ENCODE measurements at regions not wholly inside any gene's neighbourhood (a gene's known extent, or its start where the extent isn't known, plus 50 kb on each side); places are given as distances from the start of the nearest gene placed in this dataset.

DNA sequence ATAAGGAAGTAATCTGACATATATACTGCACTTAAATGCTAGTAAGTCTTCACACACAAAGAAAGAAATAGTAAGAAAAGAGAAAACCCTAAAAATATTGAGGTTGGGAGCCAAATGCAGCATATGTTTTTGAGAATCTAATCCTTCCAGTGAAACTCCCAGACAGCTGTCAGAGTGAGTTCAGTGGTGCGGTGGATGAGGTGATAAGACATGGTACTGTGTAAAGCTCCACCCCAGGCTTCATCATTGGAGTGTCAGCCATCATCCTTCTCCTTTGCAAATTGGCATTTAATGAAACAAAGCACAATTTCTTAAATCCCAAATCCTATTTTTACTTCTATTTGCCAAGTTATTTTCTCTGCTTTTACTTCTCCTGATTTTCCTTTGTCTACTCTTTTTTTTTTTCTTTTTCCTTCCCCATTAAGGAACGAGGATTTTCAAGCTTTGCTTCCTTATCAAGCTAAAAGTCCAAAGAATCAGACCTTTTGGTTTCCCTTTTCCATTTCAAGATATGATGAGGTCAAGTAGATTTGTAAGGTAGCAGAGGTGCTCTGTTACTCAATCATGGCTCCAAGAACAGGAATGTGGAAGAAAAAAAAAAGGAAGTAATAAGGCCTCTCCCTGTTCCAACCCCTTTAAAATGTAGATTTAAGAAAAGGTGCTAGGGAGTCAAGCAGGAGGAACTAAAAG is 343.3 kb downstream of the SETD4 start:
- TF ChIP-seq, protein P1, sequence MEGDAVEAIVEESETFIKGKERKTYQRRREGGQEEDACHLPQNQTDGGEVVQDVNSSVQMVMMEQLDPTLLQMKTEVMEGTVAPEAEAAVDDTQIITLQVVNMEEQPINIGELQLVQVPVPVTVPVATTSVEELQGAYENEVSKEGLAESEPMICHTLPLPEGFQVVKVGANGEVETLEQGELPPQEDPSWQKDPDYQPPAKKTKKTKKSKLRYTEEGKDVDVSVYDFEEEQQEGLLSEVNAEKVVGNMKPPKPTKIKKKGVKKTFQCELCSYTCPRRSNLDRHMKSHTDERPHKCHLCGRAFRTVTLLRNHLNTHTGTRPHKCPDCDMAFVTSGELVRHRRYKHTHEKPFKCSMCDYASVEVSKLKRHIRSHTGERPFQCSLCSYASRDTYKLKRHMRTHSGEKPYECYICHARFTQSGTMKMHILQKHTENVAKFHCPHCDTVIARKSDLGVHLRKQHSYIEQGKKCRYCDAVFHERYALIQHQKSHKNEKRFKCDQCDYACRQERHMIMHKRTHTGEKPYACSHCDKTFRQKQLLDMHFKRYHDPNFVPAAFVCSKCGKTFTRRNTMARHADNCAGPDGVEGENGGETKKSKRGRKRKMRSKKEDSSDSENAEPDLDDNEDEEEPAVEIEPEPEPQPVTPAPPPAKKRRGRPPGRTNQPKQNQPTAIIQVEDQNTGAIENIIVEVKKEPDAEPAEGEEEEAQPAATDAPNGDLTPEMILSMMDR (IDR thresholded peaks at IDR 0.05) = no peak
- TF ChIP-seq POLR2AphosphoS5 (IDR thresholded peaks at IDR 0.05) (no peak), EP300 (IDR thresholded peaks at IDR 0.05) (no peak)

Measured in upper lobe of left lung (tissue), 4 donors.